ENCODE measurements at regions not wholly inside any gene's neighbourhood (a gene's known extent, or its start where the extent isn't known, plus 50 kb on each side); places are given as distances from the start of the nearest gene placed in this dataset.
"Not testable (repeated sequence)": the region's sequence is repeated elsewhere in the genome, so short reads cannot be mapped to it uniquely, and the experiment has no call there.

GRCh38 chr10:124206616-124207015 lies 113.2 kb upstream of the CHST15 start:
- no peak for DNase-seq

- DNase-seq, result no peak
Observed at GRCh38 chr10:124205432-124205831, 112.0 kb upstream of the CHST15 start.

DNA sequence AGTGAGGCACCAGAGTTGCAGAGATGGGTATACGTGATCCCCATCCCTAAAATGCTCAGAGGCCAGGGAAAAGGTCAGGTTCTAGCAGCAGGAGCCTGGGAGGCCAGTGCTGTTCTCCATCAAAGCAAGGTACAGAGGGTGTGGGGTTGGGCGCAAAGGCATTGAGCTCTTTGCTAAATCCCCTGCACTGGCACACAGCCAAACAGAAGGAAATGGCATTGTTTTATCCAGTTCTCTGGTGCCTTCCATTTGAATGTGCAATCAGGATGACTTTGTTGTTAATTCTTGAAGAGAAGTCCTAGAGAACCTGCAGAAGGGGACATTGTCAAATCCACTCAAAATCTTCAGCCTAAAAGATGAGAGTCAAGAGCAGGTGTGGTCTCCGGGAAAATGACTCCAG lies 111.3 kb upstream of the CHST15 start:
- DNase-seq, result no peak

GRCh38 chr10:124200011-124200410 lies 106.6 kb upstream of the CHST15 start:
- DNase-seq, result no peak

DNA sequence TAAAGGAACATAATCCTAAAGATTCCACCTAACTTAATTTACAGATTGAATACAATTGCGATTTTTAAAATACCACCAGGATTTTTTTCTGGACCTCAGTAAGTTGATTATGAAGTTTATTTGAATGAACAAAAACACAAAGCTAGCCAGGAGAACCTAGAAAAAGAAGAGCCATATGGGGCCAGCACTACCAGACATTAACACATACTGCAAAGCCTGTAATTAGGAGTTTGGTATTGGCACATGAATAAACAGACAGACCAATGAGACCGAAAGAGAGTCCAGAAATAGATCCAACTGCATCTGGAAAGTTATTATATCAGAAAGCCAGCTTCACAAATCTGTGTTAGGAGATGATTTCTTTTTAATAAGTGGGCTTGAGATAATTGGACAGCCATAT lies 105.5 kb upstream of the CHST15 start:
- DNase-seq, result no peak

- no peak for DNase-seq
Observed at GRCh38 chr10:124198125-124198501, 104.7 kb upstream of the CHST15 start.

DNA sequence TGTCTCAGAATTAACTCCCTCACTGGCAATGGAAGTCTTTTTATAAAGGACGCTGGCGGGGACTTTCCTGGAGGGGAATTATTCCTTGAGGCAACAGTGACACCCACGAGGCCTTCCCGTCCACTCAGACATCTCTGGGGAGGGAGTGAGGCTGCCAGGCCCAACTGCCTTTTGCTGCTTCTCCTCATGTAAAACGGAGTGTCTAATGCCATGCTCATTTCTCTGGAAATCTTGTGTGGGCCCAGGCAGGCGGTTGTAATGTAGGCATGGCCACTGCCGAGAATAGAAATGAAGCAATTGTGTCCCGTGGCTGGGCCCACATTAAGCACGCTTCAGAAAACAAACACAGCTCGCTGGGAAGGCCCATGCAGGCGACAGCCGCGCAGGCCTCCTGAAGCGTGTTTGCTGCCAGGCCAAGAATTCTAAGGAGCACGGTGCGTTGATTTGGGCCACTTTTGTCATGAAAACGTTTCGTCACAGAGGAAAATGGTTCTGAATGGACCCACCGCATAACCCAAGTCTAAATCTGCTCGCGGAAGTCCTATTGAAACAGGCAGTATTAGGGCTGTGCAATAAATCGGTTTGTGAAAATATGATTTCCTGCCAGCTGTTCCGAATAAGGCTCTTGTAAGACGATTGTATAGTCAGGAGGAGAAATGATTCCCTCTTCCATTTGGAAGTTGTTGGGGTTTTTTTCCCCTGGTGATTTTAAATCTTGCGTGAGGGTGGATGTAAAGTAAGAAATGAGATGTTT lies 104.2 kb upstream of the CHST15 start:
- no peak for DNase-seq

DNA sequence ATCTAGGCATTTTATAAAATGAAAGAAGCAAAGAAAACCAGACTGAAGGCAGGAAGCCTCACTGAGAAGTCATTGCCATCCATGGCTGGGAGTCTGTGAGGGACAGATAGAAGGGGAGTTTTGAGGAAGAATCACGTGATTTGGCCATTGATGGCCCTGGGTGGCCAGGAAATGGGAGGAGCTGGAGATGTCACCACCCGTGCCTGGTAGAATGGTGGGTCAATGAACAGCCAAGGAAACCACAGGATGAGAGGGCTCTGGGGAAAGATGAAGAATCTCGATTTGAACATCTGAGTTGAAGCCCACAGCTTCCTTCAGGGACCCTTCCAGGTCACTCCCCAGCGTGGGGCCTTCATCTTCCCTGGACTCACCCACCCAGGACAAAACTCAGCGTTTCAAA lies 103.3 kb upstream of the CHST15 start:
- no peak for DNase-seq

GRCh38 chr10:124194199-124194824 lies 100.9 kb upstream of the CHST15 start:
- DNase-seq, result no peak

GRCh38 chr10:124193309-124193696 lies 99.9 kb upstream of the CHST15 start:
- DNase-seq, result no peak

GRCh38 chr10:124192664-124193308 lies 99.4 kb upstream of the CHST15 start:
- DNase-seq, result peak; percentile 23

DNA sequence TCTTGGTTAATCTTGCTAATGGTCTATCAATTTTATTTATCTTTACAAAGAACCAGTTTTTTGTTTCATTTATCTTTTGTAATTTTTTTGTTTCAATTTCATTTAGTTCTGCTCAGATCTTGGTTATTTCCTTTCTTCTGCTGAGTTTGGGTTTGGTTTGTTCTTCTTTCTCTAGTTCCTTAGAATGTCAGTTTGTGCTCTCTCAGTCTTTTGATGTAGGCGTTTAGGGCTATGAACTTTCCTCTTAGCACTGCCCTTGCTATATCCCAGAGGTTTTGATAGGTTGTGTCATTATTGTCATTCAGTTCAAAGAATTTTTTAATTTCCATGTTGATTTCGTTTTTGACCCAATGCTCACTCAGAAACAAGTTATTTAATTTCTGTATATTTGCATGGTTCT lies 97.1 kb upstream of the CHST15 start:
- DNase-seq, result not testable (repeated sequence)

- DNase-seq, result no peak
Observed at GRCh38 chr10:124186956-124187355, 93.6 kb upstream of the CHST15 start.

GRCh38 chr10:124185084-124185483 lies 91.7 kb upstream of the CHST15 start:
- no peak for DNase-seq

DNA sequence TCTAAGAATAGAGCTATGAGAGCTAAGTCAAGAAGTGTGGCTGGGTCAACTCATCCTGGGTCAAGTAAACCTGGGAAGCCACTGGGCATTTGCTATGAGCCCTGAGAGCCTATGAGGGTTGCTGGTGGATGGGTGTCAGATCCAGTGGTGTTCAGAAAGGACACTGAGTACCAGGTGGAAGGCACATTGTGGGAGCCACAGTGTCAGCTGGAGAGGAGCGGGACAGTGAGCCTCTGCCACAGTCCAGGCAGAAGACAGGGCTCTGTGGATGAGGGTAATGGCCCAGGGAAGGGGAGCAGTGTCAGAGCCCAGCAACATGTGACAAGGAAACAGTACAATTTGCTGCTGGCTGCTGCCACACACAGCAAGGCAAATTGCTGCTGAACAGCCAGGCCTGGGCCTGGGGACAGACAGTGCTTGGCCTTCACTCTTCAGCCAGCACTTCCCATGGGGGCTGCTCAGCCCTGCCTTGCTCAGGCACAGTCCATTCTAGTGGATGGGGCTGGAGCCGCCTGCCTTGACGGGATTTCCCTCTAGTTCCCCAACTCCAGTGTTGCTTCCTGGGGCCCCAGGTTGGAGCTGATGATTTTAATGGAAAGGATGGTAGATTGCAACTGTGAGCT lies 90.9 kb upstream of the CHST15 start:
- DNase-seq, result no peak

- no peak for DNase-seq
Observed at GRCh38 chr10:124183617-124184016, 90.2 kb upstream of the CHST15 start.

GRCh38 chr10:124182088-124182541 lies 88.7 kb upstream of the CHST15 start:
- no peak for DNase-seq

DNA sequence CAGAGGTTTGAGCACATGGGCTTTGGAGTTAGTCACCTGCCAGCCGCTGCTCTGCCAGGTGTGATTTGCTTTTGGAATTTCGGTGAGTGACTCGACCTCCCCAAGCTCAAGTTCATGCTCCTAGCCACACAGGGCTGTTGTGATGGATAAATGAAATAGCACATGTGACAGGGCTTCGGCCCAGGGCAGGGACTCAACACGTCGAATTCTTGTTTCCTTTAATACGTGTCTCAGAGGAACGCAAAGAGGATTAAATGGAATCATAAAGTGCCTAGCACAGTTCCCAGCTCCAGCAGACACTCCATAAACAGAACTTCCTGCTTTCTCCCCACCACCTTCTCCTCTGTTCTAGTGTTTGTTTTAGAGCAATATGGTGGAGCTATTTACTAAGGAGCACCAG lies 88.3 kb upstream of the CHST15 start:
- no peak for DNase-seq

- no peak for DNase-seq
Observed at GRCh38 chr10:124180947-124181549, 87.7 kb upstream of the CHST15 start.

DNA sequence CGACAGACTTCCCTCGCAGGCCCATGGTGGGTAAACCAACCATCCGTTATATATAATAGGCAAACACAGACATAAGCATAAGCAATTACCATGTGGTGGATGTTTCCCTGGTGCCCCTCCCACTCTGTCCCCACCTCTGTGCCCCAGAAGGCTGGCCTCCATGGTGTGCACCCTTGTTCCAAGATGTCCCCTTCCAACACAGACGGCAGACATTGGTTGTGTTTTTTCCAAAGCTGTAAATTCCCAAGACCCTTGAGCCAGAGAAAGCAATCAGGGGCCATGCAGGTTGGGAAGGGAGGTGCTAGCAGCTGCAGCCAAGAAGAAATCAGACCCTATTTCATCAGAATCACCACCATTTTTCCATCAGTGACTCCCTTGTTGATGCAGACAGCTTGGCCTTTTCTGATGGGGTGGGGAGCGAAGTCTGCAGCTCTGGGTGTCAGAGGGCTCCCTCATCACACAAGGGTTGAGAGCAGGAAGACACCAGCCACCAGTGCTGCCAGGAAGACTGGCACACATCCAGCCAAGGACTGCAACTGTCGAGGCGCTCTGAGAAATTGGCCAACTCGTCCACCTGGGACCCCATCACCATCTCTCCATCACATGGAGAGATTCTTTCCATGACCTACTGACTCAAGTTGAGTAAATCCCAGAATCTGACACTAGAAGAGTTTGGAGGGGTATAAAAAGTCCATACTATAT lies 86.8 kb upstream of the CHST15 start:
- no peak for DNase-seq

DNA sequence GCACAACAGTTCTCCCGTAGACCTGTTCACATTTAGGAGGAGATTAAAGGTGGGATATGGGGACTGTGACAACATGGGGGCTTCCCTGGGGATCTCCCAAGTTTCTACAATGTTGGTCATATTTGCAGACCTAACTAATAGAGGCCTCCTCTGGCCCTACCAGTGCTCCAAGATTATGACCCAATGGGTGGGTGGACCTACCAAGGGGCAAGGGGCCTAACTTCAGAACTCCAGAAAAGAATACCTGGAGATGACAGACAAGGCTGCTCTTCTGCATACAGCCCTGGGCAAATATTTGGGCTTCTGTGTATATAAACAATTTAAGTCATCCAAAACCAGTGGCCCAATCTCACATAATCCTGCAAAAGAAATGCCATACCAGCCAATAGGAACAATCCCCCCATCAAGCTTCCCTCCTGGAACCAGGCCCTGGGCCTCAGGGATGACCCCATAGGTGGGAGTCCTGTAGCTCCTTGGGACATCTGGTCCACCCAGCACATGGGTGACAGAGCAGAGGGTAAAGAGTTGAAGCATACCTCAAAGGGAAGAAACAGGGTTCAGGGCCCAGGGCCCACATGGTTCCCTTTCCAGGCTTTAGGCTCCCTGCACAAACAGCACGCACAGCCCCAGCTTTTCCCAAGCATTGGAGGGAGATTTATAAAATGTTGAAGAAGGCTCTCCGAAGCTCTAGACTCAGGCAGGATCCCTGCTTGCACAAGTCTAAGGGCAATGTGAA lies 86.1 kb upstream of the CHST15 start:
- no peak for DNase-seq

- DNase-seq, result no peak
Observed at GRCh38 chr10:124177180-124177518, 83.8 kb upstream of the CHST15 start.
